Activated naive CD4-positive, alpha-beta T cell treated with anti-CD3 and anti-CD28 coated beads for 36 hours (primary cell): ENCODE measurements at regions not wholly inside any gene's neighbourhood (a gene's known extent, or its start where the extent isn't known, plus 50 kb on each side); places are given as distances from the start of the nearest gene placed in this dataset.
"Not testable (repeated sequence)": the region's sequence is repeated elsewhere in the genome, so short reads cannot be mapped to it uniquely, and the experiment has no call there.

Experiments
- CTCF ChIA-PET: fragments of 350-600 bp; sonication (Branson Sonifier 250); formaldehyde crosslinking; loops from one replicate; lab custom pipeline; 2021; ENCODE audit warnings: antibody characterized with exemption; lab: Charles Lee
- DNase-seq: peaks from one replicate; pipeline ENCODE4 v3.0.0-alpha.2; 2020
- H3K27ac Mint-ChIP-seq: one replicate; pipeline ENCODE4 v1.8.0; 2021; ENCODE audit warnings: mild to moderate bottlenecking, mixed read lengths
- H3K27me3 Mint-ChIP-seq: one replicate; pipeline ENCODE4 v1.8.0; 2021; ENCODE audit warnings: low read depth, mixed read lengths
- H3K36me3 Mint-ChIP-seq: one replicate; pipeline ENCODE4 v1.8.0; 2021; ENCODE audit warnings: low read depth, mixed read lengths
- H3K4me1 Mint-ChIP-seq: one replicate; pipeline ENCODE4 v1.8.0; 2021; ENCODE audit warnings: low read depth, mixed read lengths
- H3K4me3 Mint-ChIP-seq: one replicate; pipeline ENCODE4 v1.8.0; 2021; ENCODE audit warnings: mild to moderate bottlenecking, moderate library complexity, mixed read lengths
- H3K9me3 Mint-ChIP-seq: one replicate; pipeline ENCODE4 v1.8.0; 2021; ENCODE audit warnings: mixed read lengths
- intact Hi-C: fragments of 100-400 bp; cut with micrococcal nuclease; formaldehyde crosslinking; loops from one replicate; pipeline ENCODE4 v1.15.1; 2023

DNA sequence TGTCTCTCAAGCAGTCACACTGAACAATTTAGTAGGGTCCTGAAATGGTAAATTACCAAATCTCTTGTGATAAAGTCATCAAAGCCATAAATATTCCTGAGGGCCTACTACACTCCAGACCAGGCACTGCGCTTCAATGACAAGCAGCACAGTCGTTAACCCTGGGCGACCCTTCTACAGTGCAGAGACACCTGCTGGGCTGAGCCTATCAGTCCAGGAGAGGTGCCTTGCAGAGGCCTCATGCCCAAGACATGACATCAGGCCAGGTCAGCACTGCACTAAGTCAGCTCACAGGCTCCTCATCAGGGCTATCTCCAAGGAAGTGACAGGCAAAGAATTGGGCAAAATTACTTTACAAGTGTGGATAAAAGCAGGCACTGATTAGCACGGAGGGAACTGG lies 166.4 kb upstream of the EPB41L3 start:
- peaks cover 10% of the 10 kb centered on the region for H3K27me3 Mint-ChIP-seq
- no peaks in the 10 kb centered on the region for H3K36me3 Mint-ChIP-seq
- no peaks in the 10 kb centered on the region for H3K4me1 Mint-ChIP-seq
- no peak for DNase-seq
- intact Hi-C loops, result no loop called here
- H3K9me3 Mint-ChIP-seq, result no peaks in the 10 kb centered on the region
- CTCF ChIA-PET, result no interaction called here
- no peak overlapping the region for H3K27ac Mint-ChIP-seq
- H3K4me3 Mint-ChIP-seq, result no peak overlapping the region

- H3K4me1 Mint-ChIP-seq, result no peaks in the 10 kb centered on the region
- DNase-seq, result no peak
- peaks cover 10% of the 10 kb centered on the region for H3K27me3 Mint-ChIP-seq
- intact Hi-C loops, result loop anchor here (10.0 kb wide), 1 partner anchor 105 kb away; no protein-coding TSS in a partner anchor
- no peaks in the 10 kb centered on the region for H3K36me3 Mint-ChIP-seq
- H3K9me3 Mint-ChIP-seq, result no peaks in the 10 kb centered on the region
- no peak overlapping the region for H3K4me3 Mint-ChIP-seq
- no peak overlapping the region for H3K27ac Mint-ChIP-seq
- CTCF ChIA-PET, result no interaction called here
Measured at GRCh38 chr18:5709476-5710095, 165.8 kb upstream of the EPB41L3 start.

GRCh38 chr18:5707586-5707985 lies 163.8 kb upstream of the EPB41L3 start:
- no peak overlapping the region for H3K27ac Mint-ChIP-seq

GRCh38 chr18:5705393-5705792 lies 161.6 kb upstream of the EPB41L3 start:
- intact Hi-C loops, result loop anchor here (10.0 kb wide), 1 partner anchor 101 kb away; no protein-coding TSS in a partner anchor
- Mint-ChIP-seq H3K4me1 (no peaks in the 10 kb centered on the region), H3K27ac (no peak overlapping the region), H3K36me3 (no peaks in the 10 kb centered on the region), H3K4me3 (no peak overlapping the region), H3K27me3 (peaks cover 13% of the 10 kb centered on the region), H3K9me3 (no peaks in the 10 kb centered on the region)
- CTCF ChIA-PET, result no interaction called here
- DNase-seq, result no peak

More at GRCh38 chr18:5707586-5707985, 163.8 kb upstream of the EPB41L3 start:
- intact Hi-C loops, result loop anchor here (10.0 kb wide), 1 partner anchor 103 kb away; no protein-coding TSS in a partner anchor
- CTCF ChIA-PET, result no interaction called here
- Mint-ChIP-seq H3K9me3 (no peaks in the 10 kb centered on the region), H3K36me3 (no peaks in the 10 kb centered on the region), H3K27me3 (peaks cover 13% of the 10 kb centered on the region), H3K4me3 (no peak overlapping the region), H3K4me1 (no peaks in the 10 kb centered on the region)
- no peak for DNase-seq

DNA sequence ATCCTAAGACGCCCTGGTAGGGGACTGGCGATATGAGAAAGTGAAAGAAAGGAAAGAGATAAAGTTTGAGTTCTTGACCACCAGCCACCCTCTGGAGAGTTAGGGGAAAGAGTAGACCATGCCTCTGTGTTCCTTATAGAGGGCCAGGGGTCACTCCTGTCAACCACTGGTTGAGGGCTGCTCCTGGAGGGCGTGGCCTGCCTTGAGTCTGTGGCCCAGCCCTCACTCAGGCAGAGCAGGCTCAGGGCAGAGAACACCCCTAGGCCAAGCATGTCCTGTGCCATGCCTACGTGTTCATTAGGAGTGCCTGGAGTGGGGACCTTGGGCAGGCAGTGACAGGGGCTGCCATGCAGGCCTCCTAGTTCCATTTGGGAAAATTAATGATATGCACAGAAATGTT lies 161.1 kb upstream of the EPB41L3 start:
- H3K4me1 Mint-ChIP-seq, result no peaks in the 10 kb centered on the region
- H3K4me3 Mint-ChIP-seq, result no peak overlapping the region
- no peak for DNase-seq
- H3K27ac Mint-ChIP-seq, result no peak overlapping the region
- CTCF ChIA-PET, result no interaction called here
- intact Hi-C loops, result loop anchor here (10.0 kb wide), 1 partner anchor 100 kb away; no protein-coding TSS in a partner anchor
- H3K36me3 Mint-ChIP-seq, result no peaks in the 10 kb centered on the region
- no peaks in the 10 kb centered on the region for H3K9me3 Mint-ChIP-seq
- peaks cover 11% of the 10 kb centered on the region for H3K27me3 Mint-ChIP-seq

- H3K27ac Mint-ChIP-seq, H3K27me3 Mint-ChIP-seq, H3K36me3 Mint-ChIP-seq, H3K4me1 Mint-ChIP-seq, CTCF ChIA-PET, H3K9me3 Mint-ChIP-seq, DNase-seq, H3K4me3 Mint-ChIP-seq: not testable (repeated sequence)
- intact Hi-C loops, result loop anchor here (10.0 kb wide), 1 partner anchor 97 kb away; no protein-coding TSS in a partner anchor
Measured at GRCh38 chr18:5702016-5702415, 158.2 kb upstream of the EPB41L3 start.

GRCh38 chr18:5693699-5694294 lies 150.0 kb upstream of the EPB41L3 start:
- intact Hi-C loops, result no loop called here
- H3K27ac Mint-ChIP-seq, result no peak overlapping the region
- CTCF ChIA-PET, result no interaction called here
- H3K4me3 Mint-ChIP-seq, result no peak overlapping the region
- H3K36me3 Mint-ChIP-seq, result no peaks in the 10 kb centered on the region
- H3K27me3 Mint-ChIP-seq, result peaks cover 9% of the 10 kb centered on the region
- H3K4me1 Mint-ChIP-seq, result no peaks in the 10 kb centered on the region
- no peaks in the 10 kb centered on the region for H3K9me3 Mint-ChIP-seq
- DNase-seq, result no peak

DNA sequence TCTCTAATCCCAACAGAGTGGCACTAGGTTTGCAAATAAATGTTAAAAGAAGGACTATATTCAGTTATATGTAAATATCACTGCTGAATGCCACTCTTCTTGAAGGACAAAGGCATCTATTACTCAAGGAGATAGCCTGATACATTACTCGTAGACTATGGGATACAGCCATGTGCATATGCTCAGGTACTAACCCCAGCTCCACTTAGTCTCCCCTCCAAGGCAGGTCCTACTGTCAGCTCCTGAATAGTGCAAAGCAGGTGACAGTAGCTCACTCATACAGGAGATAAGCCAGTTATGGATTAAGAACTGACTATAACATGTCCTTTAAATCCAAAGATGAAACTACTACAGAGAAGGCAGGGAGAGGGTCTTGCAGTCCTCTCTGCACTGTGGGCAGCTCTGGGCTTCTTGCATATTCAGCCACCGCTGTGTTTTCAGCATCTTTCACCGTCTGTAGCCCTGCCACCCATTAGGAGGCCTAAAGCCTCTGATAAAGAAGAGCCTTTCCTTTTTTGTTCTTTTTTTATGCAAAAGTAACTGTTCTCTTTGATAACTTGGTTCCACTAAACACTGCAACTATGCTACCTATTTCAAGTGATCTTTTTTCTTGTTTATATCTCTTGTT lies 135.1 kb upstream of the EPB41L3 start:
- no peak for DNase-seq
- H3K27ac Mint-ChIP-seq, result no peak overlapping the region
- intact Hi-C loops, result no loop called here
- CTCF ChIA-PET, result no interaction called here
- no peaks in the 10 kb centered on the region for H3K36me3 Mint-ChIP-seq
- peaks cover 4% of the 10 kb centered on the region for H3K27me3 Mint-ChIP-seq
- no peaks in the 10 kb centered on the region for H3K9me3 Mint-ChIP-seq
- H3K4me1 Mint-ChIP-seq, result no peaks in the 10 kb centered on the region
- H3K4me3 Mint-ChIP-seq, result no peak overlapping the region

DNA sequence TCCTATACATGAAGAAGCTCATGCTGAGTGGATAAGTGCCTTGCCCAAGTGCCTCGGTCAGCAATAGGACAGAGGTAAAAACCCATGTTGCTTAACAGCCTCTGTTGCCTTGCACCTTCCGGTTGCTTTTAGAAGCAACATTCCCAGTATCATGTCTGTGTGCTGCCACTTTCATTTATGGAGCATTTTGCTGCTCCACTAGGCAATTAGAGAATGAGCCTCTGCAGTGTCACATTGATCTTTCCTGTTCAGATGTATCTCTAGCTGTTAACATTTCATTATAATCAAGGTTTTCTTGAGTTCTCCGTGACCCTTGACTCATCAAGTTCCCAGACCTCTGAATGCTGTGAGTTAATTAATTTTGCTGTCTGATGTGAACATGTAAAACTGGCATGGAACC lies 134.5 kb upstream of the EPB41L3 start:
- DNase-seq, result no peak
- Mint-ChIP-seq H3K9me3 (no peaks in the 10 kb centered on the region), H3K36me3 (no peaks in the 10 kb centered on the region), H3K4me1 (no peaks in the 10 kb centered on the region), H3K27ac (no peak overlapping the region), H3K4me3 (no peak overlapping the region), H3K27me3 (peaks cover 4% of the 10 kb centered on the region)
- CTCF ChIA-PET, result no interaction called here
- intact Hi-C loops, result no loop called here

DNA sequence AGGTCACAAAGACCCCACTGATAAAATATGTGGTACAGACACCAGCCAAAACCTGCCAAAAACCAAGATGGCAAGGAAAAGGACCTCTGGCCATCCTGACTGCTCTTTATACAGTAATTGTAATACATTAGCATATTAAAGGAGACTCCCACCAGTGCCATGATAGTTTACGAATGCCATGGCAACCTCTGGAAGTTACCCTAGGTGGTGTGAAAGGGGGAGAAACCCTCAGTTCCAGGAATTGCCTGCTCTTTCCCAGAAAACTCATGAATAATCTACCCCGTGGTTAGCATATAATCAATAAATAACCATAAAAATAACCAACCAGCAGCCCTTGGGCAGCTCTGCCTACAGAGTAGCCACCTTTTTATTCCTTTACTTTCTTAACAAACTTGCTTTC lies 129.8 kb upstream of the EPB41L3 start:
- Mint-ChIP-seq H3K36me3 (no peaks in the 10 kb centered on the region), H3K27me3 (peaks cover 4% of the 10 kb centered on the region), H3K27ac (no peak overlapping the region), H3K4me3 (no peak overlapping the region), H3K9me3 (no peaks in the 10 kb centered on the region), H3K4me1 (no peaks in the 10 kb centered on the region)
- intact Hi-C loops, result no loop called here
- DNase-seq, result no peak
- CTCF ChIA-PET, result no interaction called here

DNA sequence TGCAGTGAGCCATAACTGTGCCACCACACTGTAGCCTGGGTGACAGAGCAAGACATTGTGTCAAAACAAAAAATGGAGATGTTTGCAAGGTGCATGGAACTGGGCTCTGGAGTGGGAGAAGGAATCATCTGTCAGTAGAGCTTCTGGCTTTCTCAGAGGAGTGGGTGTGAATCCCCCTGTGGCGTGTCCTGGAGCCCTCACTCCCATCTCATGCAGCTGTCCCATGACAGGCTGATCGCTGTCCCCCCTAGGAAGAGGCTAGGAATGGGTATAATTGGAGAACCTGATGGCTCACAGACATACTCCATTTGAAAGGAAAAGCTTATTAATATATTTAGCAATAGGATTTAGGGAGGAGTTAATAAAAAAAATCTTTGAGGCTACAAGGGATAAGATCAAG lies 125.8 kb upstream of the EPB41L3 start:
- Mint-ChIP-seq H3K27ac (no peak overlapping the region), H3K9me3 (no peaks in the 10 kb centered on the region), H3K4me3 (no peak overlapping the region), H3K36me3 (no peaks in the 10 kb centered on the region), H3K4me1 (no peaks in the 10 kb centered on the region), H3K27me3 (no peaks in the 10 kb centered on the region)
- intact Hi-C loops, result no loop called here
- DNase-seq, result no peak
- CTCF ChIA-PET, result no interaction called here

- no peak overlapping the region for H3K4me3 Mint-ChIP-seq
- H3K27me3 Mint-ChIP-seq, result peaks cover 5% of the 10 kb centered on the region
- DNase-seq, result no peak
- intact Hi-C loops, result no loop called here
- no peaks in the 10 kb centered on the region for H3K9me3 Mint-ChIP-seq
- H3K4me1 Mint-ChIP-seq, result no peaks in the 10 kb centered on the region
- CTCF ChIA-PET, result no interaction called here
- no peak overlapping the region for H3K27ac Mint-ChIP-seq
- H3K36me3 Mint-ChIP-seq, result no peaks in the 10 kb centered on the region
Measured at GRCh38 chr18:5668087-5668715, 124.4 kb upstream of the EPB41L3 start.
